Lower leg skin (tissue), 3 donors: ENCODE measurements at regions not wholly inside any gene's neighbourhood (a gene's known extent, or its start where the extent isn't known, plus 50 kb on each side); places are given as distances from the start of the nearest gene placed in this dataset.
"Not testable (repeated sequence)": the region's sequence is repeated elsewhere in the genome, so short reads cannot be mapped to it uniquely, and the experiment has no call there.

Experiments used
- DNase-seq, 2 donors: peaks; one replicate each; pipeline ENCODE4 v3.0.0-alpha.2; 2019; ENCODE audit warnings: low spot score in 2 of 2
- H3K4me3 ChIP-seq: fragments of 200-600 bp; sonication (generic); 2 replicates; pipeline ENCODE4 v1.5.1; 2017; ENCODE audit warnings: mild to moderate bottlenecking, low read depth; ENCODE audit not compliant: poor library complexity, severe bottlenecking
- WGBS, 2 donors: methylation state at CpG; one replicate each; pipeline ENCODE4 v1.1.5; 2018; 5-methylcytosine and 5-hydroxymethylcytosine counted together
- intact Hi-C: fragments of 100-400 bp; cut with DNase I; formaldehyde crosslinking; loops from one replicate; pipeline ENCODE4 v1.15.0; 2023; ENCODE audit warnings: low total_unique reads

DNA sequence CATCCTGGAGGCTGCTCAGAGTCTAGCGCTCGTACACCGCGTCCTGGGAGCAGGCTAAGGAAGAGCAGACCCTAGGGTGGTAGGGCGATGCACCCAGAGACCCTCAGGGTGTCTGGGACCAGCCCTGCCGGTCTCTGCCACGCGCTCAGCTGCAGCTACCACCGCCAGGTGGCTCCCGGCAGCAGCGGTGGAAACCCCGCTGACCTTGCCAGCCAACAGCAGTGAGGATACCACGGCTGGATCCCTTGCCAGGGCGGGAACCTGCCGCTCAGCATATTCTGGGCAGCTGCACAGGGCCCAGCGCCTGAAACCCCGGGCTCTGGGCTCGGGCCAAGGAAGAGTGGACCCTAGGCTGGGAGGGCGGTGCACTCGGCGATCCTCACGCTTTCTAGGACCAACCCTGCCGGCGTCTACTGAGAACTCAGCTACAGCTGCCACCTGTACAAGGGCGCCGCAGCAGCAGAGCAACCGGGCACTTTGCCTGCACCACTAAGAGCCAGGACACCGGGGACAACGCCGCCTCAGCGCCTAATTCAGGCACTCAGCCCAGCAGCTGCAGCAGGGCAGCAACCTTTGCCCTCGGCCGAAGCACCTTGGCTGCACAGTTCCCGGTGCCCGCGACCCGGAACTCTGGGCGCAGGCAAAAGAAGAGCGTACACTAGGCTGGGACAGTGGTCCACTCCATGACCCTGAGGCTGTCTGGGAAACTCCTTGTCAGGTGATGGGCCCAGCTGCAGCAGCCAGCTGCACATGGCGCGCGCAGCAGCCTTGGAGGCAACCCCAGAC is 80.8 kb downstream of the POTEB2 start:
- H3K4me3 ChIP-seq, intact Hi-C loops, DNase-seq: not testable (repeated sequence)
- no CpG with 5 or more reads among the region's 42 CpGs for WGBS, 2 donors

DNA sequence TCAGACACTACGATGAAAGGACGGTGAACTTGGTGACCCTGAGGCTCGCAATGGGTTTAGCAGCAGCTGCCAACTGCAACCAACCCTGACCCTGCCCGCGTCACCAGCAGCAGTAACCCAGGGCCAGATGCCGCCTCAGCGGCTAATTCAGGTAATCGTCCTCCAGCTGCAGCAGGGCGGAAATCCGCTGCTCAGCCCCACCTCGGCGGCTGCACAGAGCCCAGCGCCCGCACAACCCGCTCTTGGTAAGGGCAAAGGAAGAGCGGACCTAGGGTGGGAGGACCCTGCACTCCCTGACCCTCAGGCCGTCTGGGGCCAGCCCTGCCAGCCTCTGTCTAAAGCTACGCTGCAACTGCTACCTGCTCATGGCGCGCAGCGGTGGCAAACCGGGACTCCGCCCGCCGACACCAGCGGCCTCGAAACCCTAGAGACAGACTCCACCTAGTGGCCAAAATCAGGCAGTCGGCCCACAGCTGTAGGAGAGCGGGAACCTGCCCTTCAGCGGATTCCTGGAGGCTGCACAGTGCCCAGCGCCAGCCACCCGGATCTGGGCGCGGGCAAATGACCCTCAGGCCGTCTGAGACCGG is 82.4 kb downstream of the POTEB2 start:
- DNase-seq, H3K4me3 ChIP-seq, intact Hi-C loops: not testable (repeated sequence)
- WGBS, 2 donors = no CpG with 5 or more reads among the region's 36 CpGs

DNA sequence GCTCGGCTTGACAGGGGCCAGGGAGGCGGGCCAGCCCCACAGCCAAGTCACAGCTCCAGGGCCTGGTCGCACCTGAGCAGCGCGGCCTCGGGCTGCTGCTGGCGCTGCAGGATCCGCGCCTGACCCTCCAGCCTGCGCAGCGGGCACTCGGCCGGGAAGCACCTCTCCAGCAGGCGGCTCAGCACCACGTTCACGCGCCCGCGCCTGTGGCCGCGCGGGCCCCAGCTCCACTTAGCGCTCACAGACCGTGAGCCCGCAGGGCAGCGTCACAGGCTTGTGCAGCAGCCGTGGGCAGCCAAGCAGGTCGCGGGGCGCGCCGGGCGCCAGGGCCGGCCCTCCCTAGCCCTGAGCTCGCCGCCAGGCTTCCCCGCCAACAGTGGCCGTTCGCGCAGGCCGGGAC is 90.7 kb downstream of the POTEB2 start:
- H3K4me3 ChIP-seq, intact Hi-C loops, DNase-seq: not testable (repeated sequence)
- no CpG with 5 or more reads among the region's 41 CpGs for WGBS, 2 donors

DNA sequence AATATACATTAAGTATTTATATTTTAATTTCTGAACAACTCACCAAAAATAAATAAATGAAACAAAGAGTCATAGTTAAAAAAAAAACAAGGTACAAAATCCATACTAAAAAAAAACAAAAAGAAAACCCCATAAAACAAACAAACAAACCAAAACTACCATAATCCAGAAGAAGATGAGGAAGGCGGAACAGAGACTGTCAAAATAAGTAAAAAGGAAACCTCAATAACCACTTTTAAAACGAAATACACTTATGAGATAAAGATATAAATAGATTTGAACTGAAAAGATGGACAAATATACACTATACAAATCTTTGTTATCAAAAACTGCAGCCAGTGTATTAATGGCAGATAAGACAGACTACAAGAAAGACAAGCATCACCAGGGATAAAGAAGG is 98.2 kb downstream of the POTEB2 start:
- WGBS, 2 donors = no CpG with 5 or more reads among the region's 2 CpGs
- not testable (repeated sequence) for DNase-seq

DNA sequence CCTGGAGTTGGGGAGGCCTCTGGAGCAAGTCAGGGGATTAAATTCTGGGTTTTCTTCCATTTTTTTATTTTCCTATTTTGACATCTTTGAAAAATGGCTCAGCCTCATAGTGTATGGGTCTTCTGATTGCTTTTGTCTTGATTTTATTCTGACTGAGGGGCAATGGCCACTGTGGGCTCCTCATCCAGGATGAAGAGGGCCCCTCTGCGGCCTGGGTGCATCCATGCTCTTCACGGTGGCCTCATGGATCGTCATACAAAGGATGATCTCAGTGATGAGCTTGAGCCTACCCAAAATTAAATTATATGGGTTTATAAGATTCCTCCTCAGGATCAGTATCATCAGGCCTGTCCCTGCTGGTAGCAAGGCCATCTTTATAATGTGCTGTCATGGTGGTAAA is 103.7 kb downstream of the POTEB2 start:
- 83 to 89% methylated on average over 2 to 3 of the region's 3 CpGs for WGBS, 2 donors
- H3K4me3 ChIP-seq, intact Hi-C loops, DNase-seq: not testable (repeated sequence)

More for the DNA sequence above, 98.2 kb downstream of the POTEB2 start:
- H3K4me3 ChIP-seq, intact Hi-C loops: not testable (repeated sequence)

DNA sequence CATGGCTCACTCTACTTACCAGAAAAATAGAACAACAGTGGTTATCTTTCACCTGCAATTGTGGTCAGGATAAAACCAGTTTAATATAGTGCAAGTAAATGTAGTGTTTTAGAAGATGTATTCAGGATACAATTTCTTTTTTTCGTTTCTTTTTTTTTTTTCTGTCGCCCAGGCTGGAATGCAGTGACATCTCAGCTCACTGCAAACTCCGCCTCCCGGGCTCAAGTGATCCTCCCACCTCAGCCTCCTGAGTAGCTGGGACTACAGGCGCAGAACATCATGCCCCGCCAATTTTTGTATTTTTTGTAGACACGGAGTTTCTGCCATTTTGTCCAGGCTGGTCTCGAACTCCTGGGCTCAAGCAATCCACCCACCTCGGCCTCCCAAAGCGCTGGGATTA is 109.7 kb downstream of the POTEB2 start:
- intact Hi-C loops, H3K4me3 ChIP-seq, DNase-seq: not testable (repeated sequence)
- no CpG with 5 or more reads among the region's 10 CpGs for WGBS, 2 donors

DNA sequence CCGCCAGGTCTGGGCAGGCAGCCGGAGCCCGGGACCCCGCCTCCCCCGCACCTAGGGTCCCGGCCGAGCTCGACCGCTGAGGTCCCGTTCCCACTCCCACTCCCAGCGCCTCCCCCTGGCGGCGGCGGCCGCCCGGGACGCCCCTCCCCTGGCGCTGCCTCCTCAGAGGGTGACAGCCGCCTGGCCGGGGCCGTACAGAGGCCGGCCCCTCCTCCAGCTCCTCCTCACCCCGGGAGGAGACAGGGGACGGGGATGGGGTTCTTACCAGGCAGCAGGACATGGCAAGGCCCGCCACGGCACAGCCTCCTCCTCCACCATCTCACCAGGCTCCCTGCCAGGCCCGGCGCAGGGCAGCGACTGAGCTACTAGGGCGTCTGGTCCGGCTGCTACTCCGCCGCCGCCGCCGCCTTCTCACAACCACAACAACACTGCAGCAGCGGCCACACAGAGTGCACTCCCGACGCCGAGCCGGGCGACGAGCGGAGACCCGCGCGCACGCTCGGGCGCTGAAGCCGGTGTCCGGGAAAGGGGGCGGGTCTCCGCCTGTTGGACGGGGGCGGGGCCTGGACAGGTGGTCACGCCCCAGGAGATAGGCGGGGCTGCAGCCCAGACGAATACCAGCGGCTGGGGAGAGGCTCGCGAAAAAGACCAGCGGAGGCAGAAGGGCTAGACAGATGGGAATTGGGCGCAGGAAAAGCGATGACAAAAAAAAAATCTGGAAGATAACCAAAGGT is 110.3 kb downstream of the POTEB2 start:
- 51% methylated on average over 30 of the region's 65 CpGs; no CpG with 5 or more reads in 1 of the 2 donors for WGBS, 2 donors
- peak in 1 of 2 donors; percentile 25 for DNase-seq
- intact Hi-C loops, H3K4me3 ChIP-seq: not testable (repeated sequence)

DNA sequence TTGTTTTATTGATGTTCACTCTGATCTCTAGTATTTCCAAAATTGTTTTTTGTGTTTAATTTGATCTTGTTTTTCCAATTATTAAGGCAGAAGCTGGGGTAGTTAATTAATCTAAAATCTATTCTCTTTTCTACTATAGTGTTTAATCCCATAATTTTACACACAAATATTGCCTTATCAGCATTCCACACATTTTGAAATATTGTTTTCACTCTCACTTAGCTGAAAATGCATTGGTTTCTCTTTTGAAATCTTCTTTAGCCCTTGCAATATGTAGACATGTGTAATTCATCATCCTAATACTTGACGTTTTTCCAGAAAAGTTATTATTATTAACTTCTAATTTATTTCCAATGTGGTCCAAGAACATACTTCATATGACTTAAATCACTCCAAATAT is 132.6 kb downstream of the POTEB2 start:
- DNase-seq, H3K4me3 ChIP-seq, intact Hi-C loops: not testable (repeated sequence)
- WGBS, 2 donors = 12 to 34% methylated on average over 1 of the region's 1 CpG
